Breast epithelium (tissue), 3 donors: ENCODE measurements at regions not wholly inside any gene's neighbourhood (a gene's known extent, or its start where the extent isn't known, plus 50 kb on each side); places are given as distances from the start of the nearest gene placed in this dataset.

ENCODE experiments used
- POLR2A ChIP-seq: fragments of 450-650 bp; IDR thresholded peaks from one replicate; pipeline ENCODE4 v1.6.1; 2016; ENCODE audit warnings: antibody characterized with exemption, mild to moderate bottlenecking, moderate library complexity
- POLR2AphosphoS5 ChIP-seq, 3 donors: sonication (generic); formaldehyde crosslinking; IDR thresholded peaks; one replicate each; pipeline ENCODE4 v1.6.1; 2017; ENCODE audit warnings: antibody characterized with exemption in 3 of 3
- TF ChIP-seq, protein P1 (sequence below), 3 donors: fragments of 450-650 bp; IDR thresholded peaks; one replicate each; pipeline ENCODE4 v1.5.1; 2016 to 2017; ENCODE audit warnings: antibody characterized with exemption in 3 of 3, mild to moderate bottlenecking in 3 of 3, moderate library complexity in 3 of 3

DNA sequence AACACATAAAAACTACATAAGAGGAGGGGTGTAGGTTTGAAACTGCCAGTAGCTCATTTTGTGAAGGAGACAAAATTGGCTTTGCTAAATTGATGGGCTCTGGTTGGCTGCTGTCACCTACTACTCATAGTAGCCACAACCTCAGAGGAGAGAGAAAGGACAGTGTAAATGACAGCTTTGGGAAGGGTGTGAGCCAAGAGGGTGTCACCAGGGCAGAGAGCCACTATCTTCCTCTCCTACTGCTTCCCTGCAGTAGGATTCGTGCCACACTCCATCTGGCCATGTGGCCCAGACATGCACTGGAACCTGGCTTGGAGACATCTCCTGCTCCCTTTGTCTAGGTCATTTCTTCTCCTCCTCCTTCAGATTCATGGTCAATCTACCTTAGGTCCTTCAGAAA, 455.9 kb downstream of the ENC1 start:
- no peak for TF ChIP-seq POLR2A
- TF ChIP-seq, protein P1, sequence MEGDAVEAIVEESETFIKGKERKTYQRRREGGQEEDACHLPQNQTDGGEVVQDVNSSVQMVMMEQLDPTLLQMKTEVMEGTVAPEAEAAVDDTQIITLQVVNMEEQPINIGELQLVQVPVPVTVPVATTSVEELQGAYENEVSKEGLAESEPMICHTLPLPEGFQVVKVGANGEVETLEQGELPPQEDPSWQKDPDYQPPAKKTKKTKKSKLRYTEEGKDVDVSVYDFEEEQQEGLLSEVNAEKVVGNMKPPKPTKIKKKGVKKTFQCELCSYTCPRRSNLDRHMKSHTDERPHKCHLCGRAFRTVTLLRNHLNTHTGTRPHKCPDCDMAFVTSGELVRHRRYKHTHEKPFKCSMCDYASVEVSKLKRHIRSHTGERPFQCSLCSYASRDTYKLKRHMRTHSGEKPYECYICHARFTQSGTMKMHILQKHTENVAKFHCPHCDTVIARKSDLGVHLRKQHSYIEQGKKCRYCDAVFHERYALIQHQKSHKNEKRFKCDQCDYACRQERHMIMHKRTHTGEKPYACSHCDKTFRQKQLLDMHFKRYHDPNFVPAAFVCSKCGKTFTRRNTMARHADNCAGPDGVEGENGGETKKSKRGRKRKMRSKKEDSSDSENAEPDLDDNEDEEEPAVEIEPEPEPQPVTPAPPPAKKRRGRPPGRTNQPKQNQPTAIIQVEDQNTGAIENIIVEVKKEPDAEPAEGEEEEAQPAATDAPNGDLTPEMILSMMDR (IDR thresholded peaks at IDR 0.05) = no peak
- TF ChIP-seq POLR2AphosphoS5 (IDR thresholded peaks at IDR 0.05) = no peak
